Mesothelial cell of epicardium (in vitro differentiated cells): ENCODE measurements at regions not wholly inside any gene's neighbourhood (a gene's known extent, or its start where the extent isn't known, plus 50 kb on each side); places are given as distances from the start of the nearest gene placed in this dataset.

Source experiments
- DNase-seq, 2 experiments: peaks; one replicate each; pipeline ENCODE4 v3.0.0; 2021; ENCODE audit warnings: low spot score in 2 of 2; ENCODE audit not compliant: unreplicated experiment in 2 of 2
- H3K27ac Mint-ChIP-seq: 2 replicates; pipeline ENCODE4 v1.8.0; 2021; ENCODE audit warnings: mixed read lengths
- H3K27me3 Mint-ChIP-seq: 2 replicates; pipeline ENCODE4 v1.8.0; 2021; ENCODE audit warnings: low read depth, mixed read lengths
- H3K36me3 Mint-ChIP-seq: 2 replicates; pipeline ENCODE4 v1.8.0; 2021; ENCODE audit warnings: mixed read lengths
- H3K4me1 Mint-ChIP-seq: 2 replicates; pipeline ENCODE4 v1.8.0; 2021; ENCODE audit warnings: mixed read lengths
- H3K4me3 Mint-ChIP-seq: 2 replicates; pipeline ENCODE4 v1.8.0; 2021; ENCODE audit warnings: mild to moderate bottlenecking, moderate library complexity, mixed read lengths
- H3K9me3 Mint-ChIP-seq: 2 replicates; pipeline ENCODE4 v1.8.0; 2021; ENCODE audit warnings: mixed read lengths
- TF ChIP-seq, protein P1 (sequence below): fragments of 200-600 bp; sonication (generic); IDR thresholded peaks from one replicate; pipeline ENCODE4 v1.5.0; 2021; ENCODE audit warnings: antibody characterized with exemption; ENCODE audit not compliant: unreplicated experiment

DNA sequence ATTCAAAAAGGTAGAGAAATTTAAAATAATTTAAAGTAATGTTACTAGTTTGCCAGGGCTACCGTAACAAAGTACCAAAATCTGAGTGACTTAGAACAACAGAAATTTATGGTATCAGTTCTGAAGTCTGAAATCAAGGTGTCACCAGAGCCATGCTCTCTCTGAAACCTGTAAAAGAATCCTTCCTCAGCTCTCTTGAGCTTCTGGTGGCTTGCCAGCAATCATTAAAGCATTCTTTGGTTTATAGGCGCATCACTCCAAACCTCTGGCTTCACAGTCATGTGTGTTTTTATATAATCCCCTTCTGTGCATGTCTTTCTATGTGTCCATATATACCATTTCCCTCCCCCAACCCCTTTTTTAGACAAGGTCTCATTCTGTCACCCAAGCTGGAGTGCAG lies 220.3 kb downstream of the COX7C start:
- Mint-ChIP-seq H3K27me3 (no peaks in the 10 kb centered on the region), H3K27ac (no peak overlapping the region), H3K36me3 (no peaks in the 10 kb centered on the region), H3K9me3 (peaks cover under 1% of the 10 kb centered on the region), H3K4me1 (no peaks in the 10 kb centered on the region), H3K4me3 (no peak overlapping the region)
- no peak for DNase-seq
- TF ChIP-seq, protein P1, sequence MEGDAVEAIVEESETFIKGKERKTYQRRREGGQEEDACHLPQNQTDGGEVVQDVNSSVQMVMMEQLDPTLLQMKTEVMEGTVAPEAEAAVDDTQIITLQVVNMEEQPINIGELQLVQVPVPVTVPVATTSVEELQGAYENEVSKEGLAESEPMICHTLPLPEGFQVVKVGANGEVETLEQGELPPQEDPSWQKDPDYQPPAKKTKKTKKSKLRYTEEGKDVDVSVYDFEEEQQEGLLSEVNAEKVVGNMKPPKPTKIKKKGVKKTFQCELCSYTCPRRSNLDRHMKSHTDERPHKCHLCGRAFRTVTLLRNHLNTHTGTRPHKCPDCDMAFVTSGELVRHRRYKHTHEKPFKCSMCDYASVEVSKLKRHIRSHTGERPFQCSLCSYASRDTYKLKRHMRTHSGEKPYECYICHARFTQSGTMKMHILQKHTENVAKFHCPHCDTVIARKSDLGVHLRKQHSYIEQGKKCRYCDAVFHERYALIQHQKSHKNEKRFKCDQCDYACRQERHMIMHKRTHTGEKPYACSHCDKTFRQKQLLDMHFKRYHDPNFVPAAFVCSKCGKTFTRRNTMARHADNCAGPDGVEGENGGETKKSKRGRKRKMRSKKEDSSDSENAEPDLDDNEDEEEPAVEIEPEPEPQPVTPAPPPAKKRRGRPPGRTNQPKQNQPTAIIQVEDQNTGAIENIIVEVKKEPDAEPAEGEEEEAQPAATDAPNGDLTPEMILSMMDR, result no peak

DNA sequence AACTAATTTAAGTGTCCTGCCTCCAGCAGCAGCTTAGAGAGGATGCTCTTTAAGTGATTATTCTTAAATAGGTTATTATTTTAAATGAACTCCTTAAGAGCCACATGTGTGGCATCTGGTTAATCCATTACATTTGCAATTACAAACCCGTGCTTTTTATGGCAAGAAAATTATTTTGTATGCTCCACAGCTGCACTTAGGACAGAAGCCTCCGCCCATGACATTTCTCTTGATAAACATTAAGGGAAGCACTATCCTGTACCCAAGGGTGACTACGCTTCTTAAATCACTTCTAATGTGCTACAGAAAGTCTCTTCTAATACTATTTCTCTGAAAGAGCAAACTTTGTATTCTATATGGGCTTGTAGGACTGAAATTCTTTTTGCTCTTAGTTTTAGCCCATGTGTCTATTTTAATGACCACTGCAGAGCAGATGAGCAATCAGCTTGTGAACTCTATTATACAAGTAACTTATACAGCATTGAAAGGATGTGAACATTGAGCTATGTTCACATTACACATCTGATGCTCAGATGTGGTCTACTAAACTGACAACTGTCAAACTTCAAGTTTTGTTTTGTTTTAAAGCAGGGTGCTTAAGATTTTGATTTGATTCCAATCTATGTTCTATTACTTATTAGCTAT lies 223.4 kb downstream of the COX7C start:
- H3K27me3 Mint-ChIP-seq, result no peaks in the 10 kb centered on the region
- no peaks in the 10 kb centered on the region for H3K4me1 Mint-ChIP-seq
- H3K27ac Mint-ChIP-seq, result no peak overlapping the region
- TF ChIP-seq, protein P1, result no peak
- H3K4me3 Mint-ChIP-seq, result no peak overlapping the region
- H3K9me3 Mint-ChIP-seq, result peaks cover 4% of the 10 kb centered on the region
- no peaks in the 10 kb centered on the region for H3K36me3 Mint-ChIP-seq
- DNase-seq, result no peak

DNA sequence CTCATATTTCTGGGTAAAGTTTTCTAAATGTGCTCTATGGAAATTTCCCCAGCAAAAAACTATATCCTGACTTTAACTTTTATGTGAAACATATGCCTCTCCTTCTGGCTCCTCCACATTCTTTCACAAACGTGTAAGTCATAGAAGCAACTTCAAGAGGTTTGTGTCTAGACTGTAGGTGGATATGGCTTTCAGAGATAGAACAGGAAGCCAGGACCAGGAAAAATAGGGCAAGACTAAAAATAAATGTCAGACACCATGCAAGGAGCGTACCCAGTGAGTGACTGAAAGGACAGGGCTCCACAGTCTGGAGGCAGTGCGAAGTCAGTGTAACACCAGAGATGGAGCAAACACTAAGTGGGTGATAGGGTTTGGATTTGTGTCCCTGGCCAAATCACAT lies 240.7 kb downstream of the COX7C start:
- H3K4me1 Mint-ChIP-seq, result no peaks in the 10 kb centered on the region
- no peaks in the 10 kb centered on the region for H3K36me3 Mint-ChIP-seq
- no peak overlapping the region for H3K4me3 Mint-ChIP-seq
- TF ChIP-seq, protein P1, result no peak
- DNase-seq, result no peak
- no peak overlapping the region for H3K27ac Mint-ChIP-seq
- no peaks in the 10 kb centered on the region for H3K27me3 Mint-ChIP-seq
- no peaks in the 10 kb centered on the region for H3K9me3 Mint-ChIP-seq

DNA sequence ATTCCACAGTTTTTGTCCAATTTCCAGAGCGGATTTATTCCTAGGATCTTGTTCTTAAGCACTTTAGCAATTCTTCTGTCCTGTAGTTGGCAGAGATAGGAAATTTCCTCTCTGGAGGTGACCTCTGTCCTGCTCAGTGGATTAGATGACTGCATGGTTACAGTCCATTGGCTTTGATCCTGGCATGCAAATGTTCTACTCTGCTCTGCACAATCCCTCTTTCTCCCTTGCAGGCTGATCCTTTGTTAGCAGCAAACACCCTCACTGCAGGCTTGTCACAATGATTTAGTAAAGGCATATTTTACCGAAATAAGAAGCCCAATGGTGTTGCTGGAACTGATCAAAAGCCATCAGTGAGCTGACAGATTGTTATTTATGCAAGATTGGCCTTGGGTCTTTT lies 243.8 kb downstream of the COX7C start:
- H3K4me3 Mint-ChIP-seq, result no peak overlapping the region
- H3K9me3 Mint-ChIP-seq, result no peaks in the 10 kb centered on the region
- no peak for DNase-seq
- no peaks in the 10 kb centered on the region for H3K27me3 Mint-ChIP-seq
- TF ChIP-seq, protein P1, result no peak
- no peaks in the 10 kb centered on the region for H3K36me3 Mint-ChIP-seq
- no peak overlapping the region for H3K27ac Mint-ChIP-seq
- H3K4me1 Mint-ChIP-seq, result peaks cover 7% of the 10 kb centered on the region

DNA sequence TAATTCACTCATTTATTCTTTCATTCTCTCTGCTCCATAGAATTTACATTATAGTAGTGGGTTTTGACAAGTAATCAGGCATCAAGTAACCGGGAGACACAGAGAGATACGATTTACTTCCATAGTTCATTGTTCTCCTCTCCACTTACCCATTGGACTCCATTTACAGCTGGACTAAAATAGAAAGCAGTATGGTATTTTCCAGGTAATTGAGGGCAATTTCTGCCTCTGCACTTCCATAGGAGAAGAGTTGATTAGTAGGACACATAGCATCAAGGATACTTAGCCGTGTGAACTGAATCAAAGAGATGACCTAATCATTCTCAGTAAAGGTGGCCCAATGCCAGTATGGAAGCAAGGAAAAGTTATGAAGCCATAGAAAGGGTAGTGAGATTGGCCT lies 244.4 kb downstream of the COX7C start:
- H3K4me3 Mint-ChIP-seq, result no peak overlapping the region
- H3K27me3 Mint-ChIP-seq, result no peaks in the 10 kb centered on the region

More for the DNA sequence above, 244.4 kb downstream of the COX7C start:
- Mint-ChIP-seq H3K27ac (no peak overlapping the region), H3K36me3 (no peaks in the 10 kb centered on the region), H3K9me3 (no peaks in the 10 kb centered on the region), H3K4me1 (peaks cover 7% of the 10 kb centered on the region)
- TF ChIP-seq, protein P1, result no peak
- no peak for DNase-seq
